ENCODE measurements at regions not wholly inside any gene's neighbourhood (a gene's known extent, or its start where the extent isn't known, plus 50 kb on each side); places are given as distances from the start of the nearest gene placed in this dataset.

- in situ Hi-C loops (cut with MboI) = loop anchor here (10.0 kb wide), 1 partner anchor 909 kb away; no protein-coding TSS in a partner anchor
- H4K20me1 ChIP-seq (ENCODE audit: control insufficient read depth, insufficient read depth) = no peaks in the 10 kb centered on the region
- SMC1A ChIA-PET (ENCODE audit: uncharacterized antibody, unreplicated experiment) = interaction anchor here (1.4 to 16.8 kb wide), 6 partner anchors 7 to 913 kb away, joined by 3 to 314 read pairs (median 31); no protein-coding TSS in a partner anchor
- TF ChIP-seq MLLT1 (IDR thresholded peaks at IDR 0.05) (no peak), NR2F1 (conservative IDR thresholded peaks at IDR 0.05) (no peak), RUNX3 (IDR thresholded peaks at IDR 0.05; ENCODE audit: low read length) (no peak), CEBPZ (IDR thresholded peaks at IDR 0.05; ENCODE audit: low read depth, low read length) (no peak), NFXL1 (IDR thresholded peaks at IDR 0.05; ENCODE audit: borderline replicate concordance) (no peak), SREBF1 (IDR thresholded peaks at IDR 0.05; ENCODE audit: low read length) (no peak), ZNF274 (IDR thresholded peaks at IDR 0.05; ENCODE audit: insufficient read depth, insufficient read length) (no peak), MTA3 (IDR thresholded peaks at IDR 0.05; ENCODE audit: borderline replicate concordance, low read length) (no peak), ZBTB11 (CRISPR knock-in tag; IDR thresholded peaks at IDR 0.05) (no peak), MEF2B (IDR thresholded peaks at IDR 0.05; ENCODE audit: partially characterized antibody, poor library complexity, severe bottlenecking) (no peak), SUPT20H (IDR thresholded peaks at IDR 0.05; ENCODE audit: borderline replicate concordance, control insufficient read depth, low read depth, low read length) (no peak), ZNF24 (IDR thresholded peaks at IDR 0.05) (no peak), BCL11A (IDR thresholded peaks at IDR 0.05; ENCODE audit: low read depth, low read length) (no peak), SREBF2 (IDR thresholded peaks at IDR 0.05; ENCODE audit: low read length) (no peak), SMARCA5 (IDR thresholded peaks at IDR 0.05) (no peak), RCOR1 (conservative IDR thresholded peaks at IDR 0.05; ENCODE audit: low read depth, low read length) (no peak), SIN3A (IDR thresholded peaks at IDR 0.05; ENCODE audit: low read depth, low read length) (no peak)
These were observed 108.4 kb downstream of the XCL2 start for GRCh38 chr1:168435439-168435838.

More at GRCh38 chr1:168435439-168435838, 108.4 kb downstream of the XCL2 start:
- ChIA-PET POLR2A (interaction anchor here (0.8 kb wide), 1 partner anchor 90 kb away, joined by 3 read pairs; no protein-coding TSS in a partner anchor), CTCF (interaction anchor here (0.9 to 14.9 kb wide), 6 partner anchors 30 to 914 kb away, joined by 3 to 283 read pairs (median 28); no protein-coding TSS in a partner anchor), RAD21 (ENCODE audit: unreplicated experiment) (interaction anchor here (1.0 to 12.3 kb wide), 4 partner anchors 14 to 912 kb away, joined by 4 to 193 read pairs (median 92); no protein-coding TSS in a partner anchor)
- H3K4me1 ChIP-seq (ENCODE audit: control insufficient read depth, insufficient read depth, low read length) = no peaks in the 10 kb centered on the region
- no peaks in the 10 kb centered on the region; a peak in 2 of 4 replicates for H3K27me3 ChIP-seq (replicated peaks in 1 of 2; ENCODE audit: control insufficient read depth in 2 of 2, insufficient read depth in 2 of 2, low read length in 1 of 2)
- FAIRE-seq (no peak), ATAC-seq (no peak), DNase-seq (ENCODE audit: low read depth, low spot score) (no peak)
- no peak overlapping the region for H3K9ac ChIP-seq (ENCODE audit: control insufficient read depth, insufficient read depth, low read length)
- intact Hi-C loops (cut with micrococcal nuclease; ENCODE audit: unreplicated experiment) = loop anchor here (5.0 to 10.0 kb wide), 2 partner anchors 699 to 912 kb away; no protein-coding TSS in a partner anchor
- no peak overlapping the region for H2AFZ ChIP-seq (ENCODE audit: control insufficient read depth, low read depth, low read length)
- H3K4me3 ChIP-seq = no peak overlapping the region
- H3K4me2 ChIP-seq (ENCODE audit: control insufficient read depth, insufficient read depth) = no peak overlapping the region
- no peaks in the 10 kb centered on the region for H3K36me3 ChIP-seq (ENCODE audit: control insufficient read depth in 2 of 2, insufficient read depth in 2 of 2, low read length in 1 of 2)
- H3K79me2 ChIP-seq (ENCODE audit: control insufficient read depth, insufficient read depth, low read length) = no peaks in the 10 kb centered on the region
- no TSS peak for BruUV-seq (replicated peaks)
- WGBS (ENCODE audit: insufficient coverage, insufficient replicate concordance, low lambda C conversion rate, missing lambda C conversion rate) = 27% methylated on average over 6 of the region's 6 CpGs
- H3K9me3 ChIP-seq (replicated peaks; ENCODE audit: control insufficient read depth, insufficient read depth, low read length) = no peaks in the 10 kb centered on the region
- H3K27ac ChIP-seq (ENCODE audit: control insufficient read depth, insufficient read depth) = no peak overlapping the region

Data from GM12878 (cell line).